Smooth muscle cell (in vitro differentiated cells): ENCODE measurements at regions not wholly inside any gene's neighbourhood (a gene's known extent, or its start where the extent isn't known, plus 50 kb on each side); places are given as distances from the start of the nearest gene placed in this dataset.

Experiments
- DNase-seq: peaks from one replicate; lab custom pipeline; 2025; ENCODE audit not compliant: unreplicated experiment; lab: John Stamatoyannopoulos, UW
- H2AFZ ChIP-seq: fragments of 200-600 bp; sonication (generic); 2 replicates; pipeline ENCODE4 v1.6.0; 2016; ENCODE audit warnings: antibody characterized with exemption, low read depth, mild to moderate bottlenecking
- H3F3A ChIP-seq: fragments of 200-600 bp; sonication (generic); 2 replicates; pipeline ENCODE4 v1.6.0; 2017; ENCODE audit warnings: antibody characterized with exemption, low read depth
- H3K27ac ChIP-seq: fragments of 200-600 bp; sonication (generic); 2 replicates; pipeline ENCODE4 v1.5.1; 2016; ENCODE audit warnings: low read depth, mild to moderate bottlenecking
- H3K27me3 ChIP-seq: fragments of 200-600 bp; sonication (generic); 2 replicates; pipeline ENCODE4 v1.6.1; 2016; ENCODE audit warnings: low read depth, mild to moderate bottlenecking
- H3K36me3 ChIP-seq: fragments of 200-600 bp; sonication (generic); 2 replicates; pipeline ENCODE4 v1.5.1; 2016; ENCODE audit warnings: low read depth
- H3K4me1 ChIP-seq: fragments of 200-600 bp; sonication (generic); 2 replicates; pipeline ENCODE4 v1.5.1; 2016; ENCODE audit warnings: low read depth
- H3K4me2 ChIP-seq: fragments of 200-600 bp; sonication (generic); 2 replicates; pipeline ENCODE4 v1.6.0; 2016; ENCODE audit warnings: mild to moderate bottlenecking
- H3K4me3 ChIP-seq: fragments of 200-600 bp; sonication (generic); 2 replicates; pipeline ENCODE4 v1.5.1; 2016; ENCODE audit warnings: mild to moderate bottlenecking
- H3K79me2 ChIP-seq: fragments of 200-600 bp; sonication (generic); 2 replicates; pipeline ENCODE4 v1.6.0; 2016; ENCODE audit warnings: low read depth, mild to moderate bottlenecking
- H3K9ac ChIP-seq: fragments of 200-600 bp; sonication (generic); 2 replicates; pipeline ENCODE4 v1.6.0; 2016; ENCODE audit warnings: low read depth
- H3K9me3 ChIP-seq: fragments of 200-600 bp; sonication (generic); replicated peaks from 2 replicates; pipeline ENCODE4 v1.5.1; 2016; ENCODE audit warnings: low read depth
- H4K20me1 ChIP-seq: fragments of 200-600 bp; sonication (generic); 2 replicates; pipeline ENCODE4 v1.6.0; 2016; ENCODE audit warnings: low read depth
- WGBS: methylation state at CpG from one replicate; pipeline ENCODE4 v1.1.7; 2016; ENCODE audit warnings: low lambda C conversion rate; 5-methylcytosine and 5-hydroxymethylcytosine counted together
- TF ChIP-seq, protein P1 (sequence below): fragments of 200-600 bp; sonication (generic); IDR thresholded peaks from 2 replicates; pipeline ENCODE4 v1.5.1; 2017; ENCODE audit warnings: borderline replicate concordance, mild to moderate bottlenecking, antibody characterized with exemption; ENCODE audit not compliant: insufficient read depth, poor library complexity, severe bottlenecking

GRCh38 chr4:121269001-121269400 is 104.9 kb upstream of the TNIP3 start:
- Histone ChIP-seq H3K9me3 (no peaks in the 10 kb centered on the region), H3K4me2 (no peak overlapping the region), H3K27ac (no peak overlapping the region), H3K36me3 (no peaks in the 10 kb centered on the region), H3K9ac (no peak overlapping the region), H4K20me1 (no peaks in the 10 kb centered on the region), H3K4me1 (no peaks in the 10 kb centered on the region), H3F3A (peaks cover 7% of the 10 kb centered on the region), H3K27me3 (no peaks in the 10 kb centered on the region), H3K79me2 (no peaks in the 10 kb centered on the region), H2AFZ (no peak overlapping the region), H3K4me3 (no peak overlapping the region)
- TF ChIP-seq, protein P1, sequence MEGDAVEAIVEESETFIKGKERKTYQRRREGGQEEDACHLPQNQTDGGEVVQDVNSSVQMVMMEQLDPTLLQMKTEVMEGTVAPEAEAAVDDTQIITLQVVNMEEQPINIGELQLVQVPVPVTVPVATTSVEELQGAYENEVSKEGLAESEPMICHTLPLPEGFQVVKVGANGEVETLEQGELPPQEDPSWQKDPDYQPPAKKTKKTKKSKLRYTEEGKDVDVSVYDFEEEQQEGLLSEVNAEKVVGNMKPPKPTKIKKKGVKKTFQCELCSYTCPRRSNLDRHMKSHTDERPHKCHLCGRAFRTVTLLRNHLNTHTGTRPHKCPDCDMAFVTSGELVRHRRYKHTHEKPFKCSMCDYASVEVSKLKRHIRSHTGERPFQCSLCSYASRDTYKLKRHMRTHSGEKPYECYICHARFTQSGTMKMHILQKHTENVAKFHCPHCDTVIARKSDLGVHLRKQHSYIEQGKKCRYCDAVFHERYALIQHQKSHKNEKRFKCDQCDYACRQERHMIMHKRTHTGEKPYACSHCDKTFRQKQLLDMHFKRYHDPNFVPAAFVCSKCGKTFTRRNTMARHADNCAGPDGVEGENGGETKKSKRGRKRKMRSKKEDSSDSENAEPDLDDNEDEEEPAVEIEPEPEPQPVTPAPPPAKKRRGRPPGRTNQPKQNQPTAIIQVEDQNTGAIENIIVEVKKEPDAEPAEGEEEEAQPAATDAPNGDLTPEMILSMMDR = no peak
- no peak for DNase-seq
- 96% methylated on average over 1 of the region's 1 CpG for WGBS

GRCh38 chr4:121266982-121267381 is 102.9 kb upstream of the TNIP3 start:
- no peak for DNase-seq
- no peak overlapping the region for H3K27ac ChIP-seq
- H3K36me3 ChIP-seq = no peaks in the 10 kb centered on the region
- WGBS = 72% methylated on average over 3 of the region's 3 CpGs
- H4K20me1 ChIP-seq = no peaks in the 10 kb centered on the region
- H3K79me2 ChIP-seq = no peaks in the 10 kb centered on the region
- H3K4me2 ChIP-seq = no peak overlapping the region
- H3K4me3 ChIP-seq = no peak overlapping the region
- no peak overlapping the region for H3K9ac ChIP-seq
- peaks cover 6% of the 10 kb centered on the region for H3F3A ChIP-seq
- H3K9me3 ChIP-seq = no peaks in the 10 kb centered on the region
- no peaks in the 10 kb centered on the region for H3K4me1 ChIP-seq
- H2AFZ ChIP-seq = no peak overlapping the region
- TF ChIP-seq, protein P1 = no peak
- no peaks in the 10 kb centered on the region for H3K27me3 ChIP-seq

GRCh38 chr4:121256887-121257466 is 92.9 kb upstream of the TNIP3 start:
- no peak overlapping the region for H3K4me2 ChIP-seq
- H4K20me1 ChIP-seq = no peaks in the 10 kb centered on the region
- no peak overlapping the region for H3K9ac ChIP-seq
- TF ChIP-seq, protein P1 = no peak
- H3K79me2 ChIP-seq = no peaks in the 10 kb centered on the region
- H3K4me3 ChIP-seq = no peak overlapping the region
- no peaks in the 10 kb centered on the region for H3K36me3 ChIP-seq
- no peak for DNase-seq
- H3K27me3 ChIP-seq = no peaks in the 10 kb centered on the region
- H3K27ac ChIP-seq = peak overlapping the region; percentile 50
- no peaks in the 10 kb centered on the region for H3K9me3 ChIP-seq
- no peak overlapping the region for H2AFZ ChIP-seq
- no peaks in the 10 kb centered on the region for H3K4me1 ChIP-seq
- peaks cover 4% of the 10 kb centered on the region for H3F3A ChIP-seq
- 81% methylated on average over 3 of the region's 3 CpGs for WGBS

GRCh38 chr4:121255986-121256750 is 92.0 kb upstream of the TNIP3 start:
- Histone ChIP-seq H2AFZ (no peak overlapping the region), H3K27me3 (no peaks in the 10 kb centered on the region), H3K27ac (peak overlapping the region; percentile 50), H3K4me1 (no peaks in the 10 kb centered on the region), H3K9me3 (no peaks in the 10 kb centered on the region), H3K4me3 (no peak overlapping the region), H4K20me1 (no peaks in the 10 kb centered on the region), H3K79me2 (no peaks in the 10 kb centered on the region), H3F3A (peaks cover 4% of the 10 kb centered on the region), H3K4me2 (no peak overlapping the region), H3K36me3 (no peaks in the 10 kb centered on the region), H3K9ac (no peak overlapping the region)
- TF ChIP-seq, protein P1 = no peak
- no peak for DNase-seq
